GM19467 (cell line): ENCODE measurements at regions not wholly inside any gene's neighbourhood (a gene's known extent, or its start where the extent isn't known, plus 50 kb on each side); places are given as distances from the start of the nearest gene placed in this dataset.
"Not testable (repeated sequence)": the region's sequence is repeated elsewhere in the genome, so short reads cannot be mapped to it uniquely, and the experiment has no call there.

ENCODE experiments used
- ATAC-seq: cut with Tn5 transposase; IDR thresholded peaks from one replicate; pipeline ENCODE4 v1.9.1; 2021; ENCODE audit warnings: mild to moderate bottlenecking, moderate library complexity; ENCODE audit not compliant: unreplicated experiment

- no peak for ATAC-seq
Measured at GRCh38 chr6:14511061-14511586, 393.6 kb downstream of the CD83 start.

- ATAC-seq, result no peak
Measured at GRCh38 chr6:14512246-14512645, 394.7 kb downstream of the CD83 start.

DNA sequence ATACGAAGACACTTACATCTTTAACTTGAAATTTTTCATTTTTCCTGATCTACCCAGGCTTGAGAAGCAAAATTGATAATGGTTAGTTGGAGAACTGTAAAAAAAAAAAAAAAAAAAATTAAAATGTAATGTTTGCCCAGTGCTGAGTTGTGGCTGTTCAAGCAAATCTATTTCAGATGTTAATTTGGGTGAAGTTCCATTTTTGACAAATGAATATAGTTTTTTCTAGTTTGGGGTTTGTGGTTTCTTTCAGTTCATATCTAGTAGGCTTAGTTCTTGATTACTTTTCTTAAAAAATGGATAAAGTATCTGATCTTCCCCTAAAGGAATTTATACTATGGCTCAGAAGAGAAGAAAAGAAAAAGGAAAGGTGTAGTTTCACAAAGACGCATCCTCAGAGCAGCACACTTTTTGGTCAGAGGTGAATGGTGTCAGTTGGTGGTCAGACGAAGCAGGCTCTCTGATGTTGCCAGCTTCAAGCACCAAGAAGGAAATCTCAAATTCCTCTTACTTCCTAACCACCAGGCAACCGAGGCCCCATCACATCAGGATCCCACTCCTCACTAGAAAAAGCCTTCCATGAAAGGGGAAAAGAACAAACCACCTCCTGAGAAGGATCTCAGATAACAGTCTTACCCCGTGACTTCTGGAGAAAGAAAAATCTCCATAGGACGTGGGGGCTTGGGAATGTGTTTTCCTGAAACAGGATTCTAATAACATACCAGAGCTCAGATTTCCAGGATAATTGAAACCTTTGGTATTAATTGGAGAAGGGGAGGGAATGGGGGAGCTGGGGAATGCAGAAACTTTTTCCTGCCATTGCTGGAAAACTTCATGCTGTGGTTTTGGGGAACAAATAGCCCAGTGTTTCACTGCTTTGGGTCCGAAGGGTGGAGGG, 396.2 kb downstream of the CD83 start:
- ATAC-seq, result no peak

GRCh38 chr6:14516956-14517355, 399.4 kb downstream of the CD83 start:
- no peak for ATAC-seq

DNA sequence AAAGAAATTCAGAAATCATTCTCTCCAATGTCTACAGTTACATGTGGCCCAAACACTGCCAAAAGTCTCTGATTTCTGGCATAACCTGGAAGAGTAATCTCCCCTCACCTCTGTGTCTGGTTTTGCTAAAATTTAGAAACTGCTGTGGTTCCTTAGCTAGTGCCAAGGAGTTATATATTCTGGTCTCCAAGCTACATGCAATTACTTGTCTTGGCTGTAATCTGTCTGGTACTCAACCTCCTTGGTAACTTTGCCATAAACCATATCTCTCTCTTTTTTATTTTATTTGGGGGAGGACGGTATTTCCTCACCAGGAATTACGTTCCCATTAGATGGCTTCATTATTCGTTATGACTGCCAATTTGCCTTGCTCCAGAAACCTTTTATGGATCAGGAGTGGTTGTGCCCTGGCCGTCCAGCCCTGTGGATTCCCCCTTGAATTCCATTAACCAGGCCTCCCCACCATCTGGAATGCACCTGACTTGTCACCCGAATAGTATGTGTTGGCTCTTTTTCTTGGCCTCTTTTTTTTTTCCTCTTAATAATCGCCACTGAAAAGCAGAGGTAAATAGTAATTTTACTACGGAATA, 400.0 kb downstream of the CD83 start:
- ATAC-seq, result no peak

DNA sequence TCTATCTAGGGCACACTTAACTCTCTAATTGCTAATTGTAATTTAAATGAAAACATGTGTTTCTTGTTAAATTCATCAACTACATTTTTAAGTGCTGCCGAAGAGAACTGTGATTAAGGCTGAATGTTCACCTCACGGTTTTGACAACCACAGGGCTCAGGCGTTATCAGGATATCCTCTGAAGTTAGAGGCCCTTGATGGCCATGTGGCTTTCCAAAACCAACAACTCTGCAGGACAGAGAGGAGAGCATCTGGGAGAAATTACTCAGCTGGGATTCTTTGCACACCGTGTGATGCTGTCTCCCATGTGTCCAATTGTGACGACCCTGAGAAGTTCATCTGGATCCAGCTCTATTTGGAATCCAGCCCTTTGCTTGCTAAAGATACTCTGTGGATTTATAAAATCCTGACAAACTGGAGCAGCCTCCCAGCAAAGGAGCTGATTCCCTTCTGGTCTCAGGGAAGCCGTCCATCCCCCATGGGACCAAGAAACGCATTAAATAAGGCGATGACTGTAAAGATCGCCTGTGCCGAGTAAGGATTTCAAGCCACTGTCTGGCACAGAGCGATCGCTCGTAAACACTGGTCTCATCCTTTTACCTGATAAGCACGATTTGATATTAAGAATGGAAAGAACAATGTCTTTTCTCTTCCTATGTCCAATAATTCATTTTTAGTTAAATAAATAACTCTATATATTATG, 401.1 kb downstream of the CD83 start:
- no peak for ATAC-seq

- no peak for ATAC-seq
Measured at GRCh38 chr6:14520029-14520428, 402.5 kb downstream of the CD83 start.

- ATAC-seq, result no peak
Measured at GRCh38 chr6:14520536-14520935, 403.0 kb downstream of the CD83 start.

GRCh38 chr6:14521141-14521540, 403.6 kb downstream of the CD83 start:
- no peak for ATAC-seq

- ATAC-seq, result not testable (repeated sequence)
Measured at GRCh38 chr6:14521861-14522260, 404.3 kb downstream of the CD83 start.

GRCh38 chr6:14524319-14524718, 406.7 kb downstream of the CD83 start:
- no peak for ATAC-seq

DNA sequence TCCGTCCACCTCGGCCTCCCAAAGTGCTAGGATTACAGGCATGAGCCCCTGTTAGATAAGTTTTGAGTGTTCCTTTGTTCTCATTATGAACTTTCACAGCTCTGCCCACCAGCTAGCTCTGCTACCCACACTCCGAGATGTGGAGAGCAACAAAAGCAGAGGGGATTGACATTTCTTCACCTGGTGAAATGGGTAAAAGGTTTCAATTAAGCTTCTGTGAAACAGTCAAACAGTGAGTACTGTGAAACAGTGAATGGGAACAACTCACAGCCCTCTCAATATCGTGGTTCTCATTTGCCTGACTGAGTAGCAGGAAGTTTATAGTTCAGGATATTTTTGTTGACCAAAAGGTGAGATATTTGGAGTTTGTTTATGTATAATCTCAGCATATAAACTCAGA, 412.8 kb downstream of the CD83 start:
- no peak for ATAC-seq

- no peak for ATAC-seq
Measured at GRCh38 chr6:14533446-14533845, 415.9 kb downstream of the CD83 start.

GRCh38 chr6:14537030-14537429, 419.5 kb downstream of the CD83 start:
- ATAC-seq, result no peak

DNA sequence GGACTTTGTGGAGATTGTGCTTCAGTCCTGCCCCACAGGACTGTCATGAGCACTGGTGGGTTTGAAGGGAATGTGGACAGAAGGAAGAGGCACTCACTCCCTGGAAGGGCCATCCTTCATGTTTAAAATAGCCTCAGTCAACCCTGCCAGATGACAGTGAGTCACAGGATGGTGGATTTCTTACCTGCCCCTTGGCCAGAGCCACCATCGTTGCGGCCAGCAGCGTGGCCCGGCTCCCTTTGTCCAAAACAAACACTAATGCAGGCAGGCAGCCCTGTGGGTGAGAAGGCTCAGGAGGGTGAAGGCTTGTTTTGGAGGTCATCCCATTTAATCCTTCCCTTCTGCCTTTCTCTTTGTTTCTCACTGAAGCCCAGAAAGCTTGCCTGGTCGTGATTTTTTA, 422.7 kb downstream of the CD83 start:
- no peak for ATAC-seq

GRCh38 chr6:14540810-14541540, 423.4 kb downstream of the CD83 start:
- no peak for ATAC-seq

DNA sequence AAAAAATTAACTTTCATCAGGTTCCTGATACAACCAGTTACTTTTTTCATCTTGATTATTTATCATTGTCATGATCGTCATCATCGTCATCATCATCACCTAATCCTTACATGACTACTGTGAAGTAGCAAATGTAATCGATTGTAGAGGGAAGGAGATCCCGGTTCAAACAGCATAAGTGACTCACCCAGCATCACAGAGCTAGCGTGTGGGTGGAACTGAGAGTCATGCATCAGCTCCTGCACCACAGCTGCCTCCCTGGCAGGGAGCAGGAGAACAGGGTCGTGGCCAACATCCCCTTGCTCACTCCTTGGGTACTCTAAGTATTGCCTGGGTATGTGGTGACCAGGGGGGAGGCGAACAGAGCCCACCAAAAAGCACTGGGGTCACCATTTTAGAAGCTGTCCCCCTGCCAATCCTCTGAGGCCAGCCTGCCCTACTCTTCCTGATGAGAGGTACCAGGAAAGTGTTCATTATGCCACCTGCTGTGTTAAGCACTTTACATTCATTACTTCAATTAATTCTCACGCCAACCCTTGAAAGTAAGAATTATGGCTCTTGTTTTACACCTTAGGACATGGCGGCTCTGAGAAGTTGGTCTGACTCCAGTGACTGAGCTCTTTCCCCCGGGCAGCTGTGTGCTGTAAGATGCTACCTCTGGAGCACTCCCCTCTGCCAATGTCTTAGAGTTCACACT, 425.2 kb downstream of the CD83 start:
- ATAC-seq, result peak; percentile 66

GRCh38 chr6:14543971-14544585, 426.5 kb downstream of the CD83 start:
- ATAC-seq, result no peak

GRCh38 chr6:14544666-14545065, 427.1 kb downstream of the CD83 start:
- ATAC-seq, result no peak

- no peak for ATAC-seq
Measured at GRCh38 chr6:14545496-14545895, 427.9 kb downstream of the CD83 start.
